NCI-H524 (cell line): ENCODE measurements at regions not wholly inside any gene's neighbourhood (a gene's known extent, or its start where the extent isn't known, plus 50 kb on each side); places are given as distances from the start of the nearest gene placed in this dataset.
A peak's percentile ranks its signal among the peaks of the same experiment; 100 is the strongest.

Experiments
- DNase-seq, 2 experiments: peaks; one replicate each; lab custom pipeline; 2025; lab: John Stamatoyannopoulos, UW

DNA sequence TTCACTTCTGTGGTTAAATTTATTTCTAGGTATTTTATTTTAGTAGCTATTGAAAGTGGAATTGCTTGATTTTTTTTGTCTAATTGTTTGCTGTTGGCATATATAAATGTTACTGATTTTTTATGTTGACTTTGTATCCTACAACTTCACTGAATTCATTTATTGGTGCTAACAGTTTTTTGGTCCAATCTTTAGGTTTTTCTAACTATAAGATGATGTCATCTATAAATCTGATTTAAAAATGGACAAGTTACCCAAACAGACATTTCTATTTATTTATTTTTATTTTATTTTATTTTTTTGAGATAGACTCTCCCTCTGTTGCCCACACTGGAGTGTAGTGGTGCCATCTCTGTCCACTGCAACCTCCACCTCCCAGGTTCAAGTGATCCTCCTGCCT is 162.3 kb downstream of the COX7C start:
- no peak for DNase-seq

DNA sequence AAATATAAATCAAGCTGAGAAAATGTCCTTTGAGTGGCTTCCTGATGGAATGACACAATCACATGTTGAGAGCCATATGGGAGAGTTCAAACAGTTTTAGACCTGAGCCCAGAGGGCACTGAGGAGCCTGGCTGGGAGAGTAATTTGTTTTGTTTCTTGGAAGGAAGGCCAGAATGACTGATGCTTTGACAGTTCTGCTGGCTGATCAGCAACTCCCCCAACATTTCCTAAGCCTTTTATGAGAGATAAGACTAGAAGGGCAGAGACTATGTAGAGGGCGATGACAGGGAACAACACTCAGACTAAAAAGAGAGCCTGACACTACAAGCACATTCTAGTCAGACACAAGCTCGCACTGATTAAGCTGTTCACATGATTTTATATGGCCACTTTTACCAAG is 169.2 kb downstream of the COX7C start:
- DNase-seq: no peak

DNA sequence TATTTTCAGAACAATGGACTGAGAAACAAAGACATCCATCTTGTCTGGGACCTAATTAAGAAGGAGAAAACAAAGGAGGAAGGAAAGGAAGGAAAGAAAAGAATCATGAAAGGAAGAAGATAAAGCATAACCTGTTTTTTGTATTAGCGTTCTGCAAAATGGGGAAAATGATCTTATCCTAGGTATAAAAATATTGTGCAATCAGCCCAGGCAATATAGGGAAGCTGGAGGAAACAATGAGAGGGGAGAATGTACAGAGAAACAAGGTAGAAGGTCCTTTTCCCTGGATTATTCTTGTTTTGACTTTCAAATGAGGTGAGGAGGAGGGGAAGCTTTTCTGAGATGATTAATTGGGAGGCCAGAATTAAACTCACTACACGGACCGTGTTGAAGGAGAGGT is 177.9 kb downstream of the COX7C start:
- no peak for DNase-seq

- DNase-seq: no peak
These were observed 179.9 kb downstream of the COX7C start for GRCh38 chr5:86797677-86798076.

- no peak for DNase-seq
These were observed 188.5 kb downstream of the COX7C start for GRCh38 chr5:86806206-86806605.

DNA sequence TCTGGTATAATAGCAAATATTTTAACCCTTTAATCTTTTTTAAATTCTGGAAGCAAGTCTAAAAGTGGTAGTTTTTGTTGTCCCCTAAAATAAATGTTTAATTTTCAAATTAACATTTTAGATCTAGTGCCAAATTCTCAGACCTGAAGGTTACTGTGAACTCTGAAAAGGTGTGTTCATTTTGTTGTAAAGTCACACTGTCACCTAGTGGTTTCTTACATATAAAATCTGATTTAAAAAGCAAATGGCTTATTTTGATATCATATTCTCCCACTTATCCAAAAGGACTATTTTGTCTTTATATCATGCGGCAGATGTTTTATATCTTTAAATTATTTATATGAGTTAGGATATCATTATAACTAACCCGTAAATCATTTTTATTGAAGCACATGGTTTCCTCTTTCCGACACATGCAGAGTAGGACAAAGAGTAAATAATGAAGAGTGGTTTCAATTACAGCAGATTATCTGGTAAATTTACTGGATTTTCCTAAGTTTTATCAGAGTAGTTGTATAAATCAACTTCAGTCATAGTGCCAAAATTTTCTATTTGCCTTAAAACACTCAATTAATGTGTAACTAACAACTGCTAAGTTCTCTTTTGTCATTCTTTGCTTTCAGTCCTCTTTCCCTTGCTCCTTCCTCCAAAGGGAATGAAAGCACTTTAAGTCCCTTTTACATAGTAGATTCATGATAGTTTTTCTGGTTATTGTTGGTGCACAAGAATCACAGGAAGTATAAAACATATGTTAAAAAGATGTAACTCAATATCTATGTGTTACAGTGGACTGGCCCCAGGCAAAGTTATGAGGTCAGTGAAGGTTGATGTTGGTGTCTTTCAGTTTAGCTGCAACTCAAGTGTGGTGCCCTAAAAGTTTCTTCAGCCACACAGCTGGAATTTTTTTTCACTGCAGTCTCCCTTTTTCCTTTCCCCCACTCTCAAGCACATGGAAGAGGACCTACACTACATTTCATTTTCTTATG is 189.6 kb downstream of the COX7C start:
- peak in 1 of 2 experiments; percentile 3 for DNase-seq

DNA sequence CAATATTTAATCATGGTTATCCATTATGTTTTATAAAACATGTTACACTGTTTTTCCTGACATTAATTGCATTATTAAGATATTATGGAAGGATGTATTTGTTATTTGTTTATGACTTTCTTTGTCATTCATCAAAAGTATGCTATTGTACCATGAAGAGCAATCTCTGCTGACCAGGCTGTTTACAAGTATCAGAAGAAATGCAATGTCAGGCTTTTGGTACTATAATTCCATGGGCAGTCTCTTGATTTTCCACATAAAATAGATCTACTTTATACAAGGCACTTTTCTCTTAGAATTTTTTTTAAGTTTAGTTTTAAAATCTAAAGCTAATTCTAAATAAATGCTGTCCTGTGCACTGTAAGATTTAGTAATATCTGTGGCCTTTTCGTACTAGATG is 196.6 kb downstream of the COX7C start:
- DNase-seq: no peak

GRCh38 chr5:86814907-86815306 is 197.2 kb downstream of the COX7C start:
- DNase-seq: no peak

DNA sequence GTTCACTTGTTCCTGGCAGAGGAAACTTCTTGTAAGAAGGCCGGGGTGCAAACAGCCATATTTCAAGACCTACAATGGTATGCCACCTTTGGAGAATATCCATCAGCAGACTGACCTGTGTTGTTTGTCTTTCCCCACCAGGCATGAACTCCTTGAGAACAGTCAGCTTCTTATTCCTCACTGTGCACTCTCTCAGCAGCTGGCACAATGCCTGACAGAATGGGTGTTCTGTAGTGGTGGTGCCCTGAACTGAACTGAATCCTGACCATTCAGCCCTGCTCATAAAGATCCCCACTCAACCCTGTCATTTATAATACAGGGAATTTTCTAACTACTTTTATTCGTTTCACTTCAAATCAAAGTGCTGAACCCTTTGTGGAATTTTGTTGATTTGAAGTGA is 206.9 kb downstream of the COX7C start:
- DNase-seq: no peak

DNA sequence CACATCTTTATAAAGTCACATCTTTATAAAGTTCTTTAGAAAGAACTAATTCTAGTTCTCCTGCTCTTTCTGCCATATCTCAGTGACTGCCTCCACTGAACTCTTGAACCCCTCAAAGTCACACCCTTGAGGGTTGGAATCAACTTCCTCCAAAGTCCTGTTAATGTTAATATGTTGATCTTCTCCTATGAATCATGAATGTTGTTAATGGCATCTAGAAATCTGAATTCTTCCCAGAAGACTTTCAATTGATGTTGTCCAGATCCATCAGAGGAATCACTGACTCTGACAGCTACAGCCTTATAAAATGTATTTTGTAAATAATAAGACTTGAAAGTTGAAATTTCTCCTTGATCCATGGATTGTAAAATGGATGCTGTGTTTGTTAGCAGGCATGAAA is 213.4 kb downstream of the COX7C start:
- DNase-seq: no peak

DNA sequence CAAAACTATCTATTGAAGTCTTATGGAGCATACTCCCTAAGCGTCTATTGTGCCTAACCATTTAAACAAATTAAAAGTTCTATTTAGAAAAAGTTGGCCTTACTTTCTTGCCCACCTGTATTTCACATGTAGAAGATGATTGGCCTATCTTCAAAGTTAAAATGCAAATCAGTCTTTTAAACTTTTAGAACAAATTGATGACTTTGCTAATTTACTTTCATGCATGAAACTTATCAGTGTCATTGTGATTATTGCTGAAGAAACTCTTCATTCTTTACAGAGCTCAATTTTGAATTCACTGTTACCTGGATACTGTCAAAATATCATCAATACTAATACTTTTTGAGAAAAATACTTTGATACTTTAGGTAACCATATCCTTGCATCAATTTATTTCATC is 216.1 kb downstream of the COX7C start:
- no peak for DNase-seq

DNA sequence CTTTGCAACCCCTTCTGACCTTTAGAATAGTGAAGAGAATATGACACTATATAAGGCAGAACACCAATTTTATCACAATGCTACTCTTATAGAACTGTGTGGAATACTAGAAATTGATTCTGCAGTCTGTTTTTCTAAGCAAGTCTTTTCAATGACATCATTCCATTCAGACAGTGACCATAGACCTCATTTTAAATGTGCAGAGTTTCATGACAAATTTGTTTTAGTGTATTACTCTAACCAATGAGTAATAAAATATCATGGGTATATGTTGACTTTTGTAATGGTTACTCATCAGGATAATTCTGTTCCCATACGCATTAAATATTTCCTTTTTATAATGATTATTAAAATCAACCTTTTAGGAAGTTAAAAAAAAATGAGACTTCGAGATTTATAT is 219.9 kb downstream of the COX7C start:
- no peak for DNase-seq

GRCh38 chr5:86838083-86838482 is 220.3 kb downstream of the COX7C start:
- peak in 1 of 2 experiments; percentile 38 for DNase-seq

DNA sequence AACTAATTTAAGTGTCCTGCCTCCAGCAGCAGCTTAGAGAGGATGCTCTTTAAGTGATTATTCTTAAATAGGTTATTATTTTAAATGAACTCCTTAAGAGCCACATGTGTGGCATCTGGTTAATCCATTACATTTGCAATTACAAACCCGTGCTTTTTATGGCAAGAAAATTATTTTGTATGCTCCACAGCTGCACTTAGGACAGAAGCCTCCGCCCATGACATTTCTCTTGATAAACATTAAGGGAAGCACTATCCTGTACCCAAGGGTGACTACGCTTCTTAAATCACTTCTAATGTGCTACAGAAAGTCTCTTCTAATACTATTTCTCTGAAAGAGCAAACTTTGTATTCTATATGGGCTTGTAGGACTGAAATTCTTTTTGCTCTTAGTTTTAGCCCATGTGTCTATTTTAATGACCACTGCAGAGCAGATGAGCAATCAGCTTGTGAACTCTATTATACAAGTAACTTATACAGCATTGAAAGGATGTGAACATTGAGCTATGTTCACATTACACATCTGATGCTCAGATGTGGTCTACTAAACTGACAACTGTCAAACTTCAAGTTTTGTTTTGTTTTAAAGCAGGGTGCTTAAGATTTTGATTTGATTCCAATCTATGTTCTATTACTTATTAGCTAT is 223.4 kb downstream of the COX7C start:
- DNase-seq: peak in 1 of 2 experiments; percentile 15

DNA sequence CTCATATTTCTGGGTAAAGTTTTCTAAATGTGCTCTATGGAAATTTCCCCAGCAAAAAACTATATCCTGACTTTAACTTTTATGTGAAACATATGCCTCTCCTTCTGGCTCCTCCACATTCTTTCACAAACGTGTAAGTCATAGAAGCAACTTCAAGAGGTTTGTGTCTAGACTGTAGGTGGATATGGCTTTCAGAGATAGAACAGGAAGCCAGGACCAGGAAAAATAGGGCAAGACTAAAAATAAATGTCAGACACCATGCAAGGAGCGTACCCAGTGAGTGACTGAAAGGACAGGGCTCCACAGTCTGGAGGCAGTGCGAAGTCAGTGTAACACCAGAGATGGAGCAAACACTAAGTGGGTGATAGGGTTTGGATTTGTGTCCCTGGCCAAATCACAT is 240.7 kb downstream of the COX7C start:
- DNase-seq: no peak

DNA sequence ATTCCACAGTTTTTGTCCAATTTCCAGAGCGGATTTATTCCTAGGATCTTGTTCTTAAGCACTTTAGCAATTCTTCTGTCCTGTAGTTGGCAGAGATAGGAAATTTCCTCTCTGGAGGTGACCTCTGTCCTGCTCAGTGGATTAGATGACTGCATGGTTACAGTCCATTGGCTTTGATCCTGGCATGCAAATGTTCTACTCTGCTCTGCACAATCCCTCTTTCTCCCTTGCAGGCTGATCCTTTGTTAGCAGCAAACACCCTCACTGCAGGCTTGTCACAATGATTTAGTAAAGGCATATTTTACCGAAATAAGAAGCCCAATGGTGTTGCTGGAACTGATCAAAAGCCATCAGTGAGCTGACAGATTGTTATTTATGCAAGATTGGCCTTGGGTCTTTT is 243.8 kb downstream of the COX7C start:
- no peak for DNase-seq

GRCh38 chr5:86862093-86862492 is 244.4 kb downstream of the COX7C start:
- no peak for DNase-seq

DNA sequence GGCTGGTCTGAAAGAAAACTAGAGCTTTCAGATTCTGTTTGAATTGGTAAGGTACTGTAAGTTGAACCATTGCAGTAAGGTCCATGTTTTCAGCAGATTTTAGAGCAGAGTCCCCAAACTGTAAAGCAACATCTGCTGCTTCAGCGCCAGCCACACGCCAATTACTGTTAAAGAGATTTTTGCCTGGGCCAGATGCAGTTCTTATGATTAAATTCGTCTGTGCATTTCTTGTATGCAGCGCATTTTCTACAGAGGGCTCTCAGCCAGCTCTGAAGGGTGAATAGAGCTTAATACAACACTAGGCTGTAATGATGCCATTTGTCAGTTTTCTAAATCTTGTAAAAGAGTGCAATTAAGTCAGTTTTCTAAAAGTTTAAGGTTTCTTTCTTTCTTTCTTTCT is 246.3 kb downstream of the COX7C start:
- DNase-seq: peak; percentile 63 to 87

GRCh38 chr5:86865256-86865785 is 247.6 kb downstream of the COX7C start:
- no peak for DNase-seq

DNA sequence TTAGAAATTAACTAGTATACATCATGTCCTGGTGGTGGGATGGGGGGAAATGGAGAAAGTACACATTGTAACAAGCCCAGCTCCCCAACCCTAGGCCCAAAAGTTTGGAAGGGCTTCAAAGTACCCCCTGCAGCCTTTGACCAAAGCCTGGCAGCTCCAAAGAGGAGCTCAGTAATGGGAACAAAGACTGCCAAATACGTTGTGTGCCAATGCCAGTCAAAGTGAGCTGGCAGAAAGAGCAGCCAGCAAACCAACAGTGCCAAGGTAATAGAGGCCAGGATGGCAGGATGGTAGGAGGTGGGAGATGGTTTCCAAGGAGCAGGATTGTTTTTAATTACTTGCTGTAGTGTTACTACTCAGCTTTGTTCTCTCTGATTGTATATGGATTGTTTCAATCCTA is 248.3 kb downstream of the COX7C start:
- DNase-seq: no peak

- no peak for DNase-seq
These were observed 251.5 kb downstream of the COX7C start for GRCh38 chr5:86869268-86869667.

DNA sequence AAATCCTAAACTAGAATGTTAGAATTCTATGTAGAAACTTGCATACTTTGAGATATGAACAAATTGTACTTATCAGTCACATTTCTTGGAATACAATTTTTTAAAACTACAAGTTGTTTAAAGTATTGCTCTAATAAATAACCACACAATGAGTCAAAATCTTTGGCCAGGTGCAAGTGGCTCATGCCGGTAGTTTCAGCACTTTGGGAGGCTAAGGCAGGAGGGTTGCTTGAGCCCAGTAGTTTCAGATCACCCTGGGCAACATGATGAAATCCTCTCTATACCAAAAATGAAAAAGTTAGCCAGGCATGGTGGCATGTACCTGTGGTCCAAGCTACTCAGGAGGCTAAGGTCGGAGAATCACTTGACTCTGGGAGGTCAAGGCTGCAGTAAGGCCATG is 257.8 kb downstream of the COX7C start:
- DNase-seq: no peak

GRCh38 chr5:86878250-86878649 is 260.5 kb downstream of the COX7C start:
- no peak for DNase-seq
